Glutamatergic neuron (in vitro differentiated cells): ENCODE measurements at regions not wholly inside any gene's neighbourhood (a gene's known extent, or its start where the extent isn't known, plus 50 kb on each side); places are given as distances from the start of the nearest gene placed in this dataset.

Experiments
- DNase-seq: peaks from one replicate; pipeline ENCODE4 v3.0.0; 2022
- H3K27ac Mint-ChIP-seq: one replicate; pipeline ENCODE4 v1.8.0; 2020; ENCODE audit warnings: mild to moderate bottlenecking, mixed read lengths, inconsistent platforms; ENCODE audit not compliant: unreplicated experiment
- H3K27me3 Mint-ChIP-seq: one replicate; pipeline ENCODE4 v1.8.0; 2020; ENCODE audit warnings: mild to moderate bottlenecking, moderate library complexity, mixed read lengths, inconsistent platforms; ENCODE audit not compliant: unreplicated experiment
- H3K36me3 Mint-ChIP-seq: one replicate; pipeline ENCODE4 v1.8.0; 2020; ENCODE audit warnings: mild to moderate bottlenecking, mixed read lengths, inconsistent platforms; ENCODE audit not compliant: unreplicated experiment
- H3K4me1 Mint-ChIP-seq: one replicate; pipeline ENCODE4 v1.8.0; 2020; ENCODE audit warnings: mild to moderate bottlenecking, low read depth, mixed read lengths, inconsistent platforms; ENCODE audit not compliant: unreplicated experiment
- H3K4me3 Mint-ChIP-seq: one replicate; pipeline ENCODE4 v1.8.0; 2020; ENCODE audit warnings: mild to moderate bottlenecking, mixed read lengths, inconsistent platforms; ENCODE audit not compliant: unreplicated experiment
- H3K9me3 Mint-ChIP-seq: one replicate; pipeline ENCODE4 v1.8.0; 2020; ENCODE audit warnings: mild to moderate bottlenecking, moderate library complexity, mixed read lengths, inconsistent platforms; ENCODE audit not compliant: unreplicated experiment
- TF ChIP-seq, protein P1 (sequence below): fragments of 200-600 bp; sonication (generic); IDR thresholded peaks from one replicate; pipeline ENCODE4 v1.5.0; 2021; ENCODE audit not compliant: partially characterized antibody, unreplicated experiment

DNA sequence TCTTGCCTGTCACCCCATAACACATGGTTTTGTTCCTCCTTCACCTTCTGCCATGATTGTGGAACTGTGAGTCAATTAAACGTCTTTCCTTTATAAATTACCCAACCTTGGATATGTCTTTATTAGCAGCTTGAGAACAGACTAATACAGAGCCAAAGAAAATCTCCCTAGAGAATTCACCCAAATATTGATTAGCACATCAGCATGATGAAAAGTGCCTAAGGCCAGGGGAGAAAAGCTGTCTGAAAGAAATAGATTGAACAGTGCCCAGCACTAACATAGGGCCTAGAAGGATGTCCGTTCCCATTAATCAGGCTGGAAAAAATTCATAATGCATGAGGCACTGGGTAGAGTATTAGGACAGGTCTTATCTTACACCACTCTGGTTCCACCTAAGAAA, 111.9 kb upstream of the CALN1 start:
- H3K27ac Mint-ChIP-seq = no peak overlapping the region
- no peaks in the 10 kb centered on the region for H3K4me1 Mint-ChIP-seq
- H3K36me3 Mint-ChIP-seq = peaks cover 10% of the 10 kb centered on the region
- TF ChIP-seq, protein P1, sequence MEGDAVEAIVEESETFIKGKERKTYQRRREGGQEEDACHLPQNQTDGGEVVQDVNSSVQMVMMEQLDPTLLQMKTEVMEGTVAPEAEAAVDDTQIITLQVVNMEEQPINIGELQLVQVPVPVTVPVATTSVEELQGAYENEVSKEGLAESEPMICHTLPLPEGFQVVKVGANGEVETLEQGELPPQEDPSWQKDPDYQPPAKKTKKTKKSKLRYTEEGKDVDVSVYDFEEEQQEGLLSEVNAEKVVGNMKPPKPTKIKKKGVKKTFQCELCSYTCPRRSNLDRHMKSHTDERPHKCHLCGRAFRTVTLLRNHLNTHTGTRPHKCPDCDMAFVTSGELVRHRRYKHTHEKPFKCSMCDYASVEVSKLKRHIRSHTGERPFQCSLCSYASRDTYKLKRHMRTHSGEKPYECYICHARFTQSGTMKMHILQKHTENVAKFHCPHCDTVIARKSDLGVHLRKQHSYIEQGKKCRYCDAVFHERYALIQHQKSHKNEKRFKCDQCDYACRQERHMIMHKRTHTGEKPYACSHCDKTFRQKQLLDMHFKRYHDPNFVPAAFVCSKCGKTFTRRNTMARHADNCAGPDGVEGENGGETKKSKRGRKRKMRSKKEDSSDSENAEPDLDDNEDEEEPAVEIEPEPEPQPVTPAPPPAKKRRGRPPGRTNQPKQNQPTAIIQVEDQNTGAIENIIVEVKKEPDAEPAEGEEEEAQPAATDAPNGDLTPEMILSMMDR = no peak
- H3K4me3 Mint-ChIP-seq = no peak overlapping the region
- no peaks in the 10 kb centered on the region for H3K27me3 Mint-ChIP-seq
- H3K9me3 Mint-ChIP-seq = peaks cover 2% of the 10 kb centered on the region
- DNase-seq = no peak

DNA sequence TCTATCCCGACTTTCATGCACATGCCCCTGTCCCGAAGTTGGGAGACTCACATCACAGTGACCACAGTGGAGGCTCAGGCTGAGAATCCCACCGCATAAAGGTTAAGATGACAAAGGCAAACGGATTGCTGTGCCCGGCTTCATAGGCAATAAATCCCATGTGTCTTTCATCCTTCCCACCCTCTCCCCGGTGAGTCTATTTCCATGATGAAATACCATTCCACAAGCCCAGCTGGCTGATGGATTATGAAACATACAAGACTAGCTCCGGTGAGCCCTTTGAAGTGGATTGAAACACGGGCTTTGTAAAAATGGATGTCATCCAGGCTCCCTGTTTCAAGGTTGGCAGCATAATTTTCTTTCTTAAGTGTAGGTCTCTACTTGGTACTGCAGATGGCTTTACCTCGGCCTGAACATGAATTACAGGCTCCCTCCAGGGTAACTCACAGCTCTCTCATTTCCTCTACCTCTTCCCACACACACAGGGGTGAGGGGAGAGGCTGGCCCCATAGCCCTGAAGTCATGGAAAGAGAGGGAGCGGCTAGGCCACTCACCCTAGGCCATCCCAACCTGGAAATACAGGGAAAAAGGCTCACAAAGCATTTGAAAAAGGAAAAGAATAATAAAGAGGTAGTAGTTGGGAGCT, 92.0 kb upstream of the CALN1 start:
- Mint-ChIP-seq H3K4me1 (no peaks in the 10 kb centered on the region), H3K4me3 (no peak overlapping the region), H3K9me3 (no peaks in the 10 kb centered on the region), H3K27ac (no peak overlapping the region), H3K27me3 (no peaks in the 10 kb centered on the region), H3K36me3 (no peaks in the 10 kb centered on the region)
- DNase-seq = no peak
- TF ChIP-seq, protein P1 = no peak

DNA sequence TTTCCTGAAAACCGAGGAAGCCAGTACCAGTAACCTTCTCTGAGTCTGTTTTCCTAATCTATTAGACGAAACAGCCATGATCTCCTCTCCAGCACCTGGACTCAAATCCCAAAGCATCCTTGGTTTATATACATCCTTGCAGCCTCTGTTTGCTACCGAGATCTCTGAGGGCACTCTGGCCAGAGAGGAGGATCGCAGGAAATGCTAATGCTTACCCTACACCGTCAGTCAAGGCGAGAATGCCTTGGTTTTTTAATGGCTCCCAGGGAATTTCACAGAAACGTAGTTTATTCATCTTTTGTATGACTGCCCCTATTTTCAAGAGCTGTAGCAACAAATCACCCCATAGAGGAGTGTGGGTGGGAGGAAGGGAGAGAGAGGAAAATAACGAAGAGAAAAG, 91.5 kb upstream of the CALN1 start:
- no peaks in the 10 kb centered on the region for H3K9me3 Mint-ChIP-seq
- no peaks in the 10 kb centered on the region for H3K27me3 Mint-ChIP-seq
- H3K4me3 Mint-ChIP-seq = no peak overlapping the region
- no peak overlapping the region for H3K27ac Mint-ChIP-seq
- DNase-seq = no peak
- no peaks in the 10 kb centered on the region for H3K36me3 Mint-ChIP-seq
- TF ChIP-seq, protein P1 = no peak
- no peaks in the 10 kb centered on the region for H3K4me1 Mint-ChIP-seq

DNA sequence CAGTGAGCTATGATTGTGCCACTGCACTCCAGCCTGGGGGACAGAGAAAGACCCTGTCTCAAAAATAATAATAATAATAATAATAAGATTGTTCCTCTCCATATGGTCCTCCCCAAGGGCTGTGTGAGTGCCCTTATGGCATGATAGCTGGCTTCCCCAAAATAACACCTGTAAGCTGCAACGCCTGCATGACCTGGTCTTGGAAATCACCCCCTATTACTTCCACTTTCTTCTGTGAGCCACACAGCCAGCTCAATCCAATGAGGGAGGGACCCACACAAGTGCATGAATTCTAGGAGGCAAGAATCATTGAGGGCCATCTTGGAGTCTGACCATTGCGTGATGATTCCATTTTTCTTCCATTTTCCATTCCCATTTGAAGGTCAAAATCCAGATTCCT, 82.7 kb upstream of the CALN1 start:
- no peaks in the 10 kb centered on the region for H3K4me1 Mint-ChIP-seq
- H3K27me3 Mint-ChIP-seq = no peaks in the 10 kb centered on the region
- no peaks in the 10 kb centered on the region for H3K36me3 Mint-ChIP-seq
- no peak for DNase-seq
- H3K27ac Mint-ChIP-seq = no peak overlapping the region
- TF ChIP-seq, protein P1 = no peak
- no peaks in the 10 kb centered on the region for H3K9me3 Mint-ChIP-seq
- H3K4me3 Mint-ChIP-seq = no peak overlapping the region

DNA sequence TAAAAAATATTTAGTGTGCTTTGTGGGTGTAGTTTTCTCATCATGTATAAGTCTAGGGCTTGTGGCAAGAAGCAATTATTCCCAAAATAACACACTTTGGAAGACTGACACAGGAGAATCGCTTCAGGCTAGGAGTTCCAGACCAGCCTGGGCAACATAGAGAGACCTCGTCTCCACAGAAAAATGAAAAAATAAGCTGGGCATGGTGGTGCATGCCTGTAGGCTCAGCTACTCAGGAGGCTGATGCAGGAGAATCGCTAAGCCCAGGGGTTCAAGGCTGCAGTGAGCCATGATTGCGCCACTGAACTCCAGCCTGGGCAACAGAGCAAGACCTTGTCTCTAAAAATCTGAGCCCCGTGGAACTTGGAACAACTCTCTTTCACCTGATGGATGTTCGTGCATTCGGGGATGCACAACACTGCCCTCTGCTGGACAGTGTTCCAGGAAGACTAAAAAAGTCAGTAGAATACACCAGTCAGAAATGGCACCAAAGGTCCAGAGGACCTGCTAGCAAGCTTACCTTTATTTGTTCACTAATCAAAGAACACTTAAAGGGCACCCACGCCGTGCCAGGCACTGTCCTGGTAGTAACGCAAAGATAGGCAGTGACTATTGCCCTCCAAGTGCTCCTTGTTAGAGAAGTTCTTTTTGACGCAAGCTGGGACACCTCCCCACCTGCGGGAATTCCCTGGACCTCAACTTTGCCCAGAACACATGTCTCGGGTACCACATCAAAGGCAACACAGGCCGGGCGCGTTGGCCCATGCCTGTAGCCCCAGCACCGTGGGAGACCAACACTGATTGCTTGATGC, 81.9 kb upstream of the CALN1 start:
- H3K27ac Mint-ChIP-seq = no peak overlapping the region
- H3K4me1 Mint-ChIP-seq = no peaks in the 10 kb centered on the region
- DNase-seq = peak; percentile 87
- H3K36me3 Mint-ChIP-seq = no peaks in the 10 kb centered on the region
- no peak overlapping the region for H3K4me3 Mint-ChIP-seq
- H3K27me3 Mint-ChIP-seq = no peaks in the 10 kb centered on the region
- no peaks in the 10 kb centered on the region for H3K9me3 Mint-ChIP-seq
- TF ChIP-seq, protein P1 = peak; percentile 94
